Neural cell (in vitro differentiated cells): ENCODE measurements at regions not wholly inside any gene's neighbourhood (a gene's known extent, or its start where the extent isn't known, plus 50 kb on each side); places are given as distances from the start of the nearest gene placed in this dataset.
"Not testable (repeated sequence)": the region's sequence is repeated elsewhere in the genome, so short reads cannot be mapped to it uniquely, and the experiment has no call there.

Experiments used
- H2AFZ ChIP-seq: fragments of 200-600, 300-800 bp; sonication (generic), shearing (Covaris generic); 2 replicates; pipeline ENCODE4 v1.6.0; 2014; ENCODE audit warnings: low read depth, mild to moderate bottlenecking, antibody characterized with exemption, low read length, moderate library complexity
- H3F3A ChIP-seq: fragments of 200-600 bp; shearing (Covaris generic); 2 replicates; pipeline ENCODE4 v1.6.1; 2016; ENCODE audit warnings: mild to moderate bottlenecking, moderate library complexity, mixed read lengths, antibody characterized with exemption, low read length; ENCODE audit not compliant: insufficient read depth, poor library complexity, severe bottlenecking
- H3K27ac ChIP-seq: fragments of 200-600, 300-800 bp; sonication (generic), shearing (Covaris generic); 2 replicates; pipeline ENCODE4 v1.5.1; 2014; ENCODE audit warnings: mild to moderate bottlenecking, low read length, moderate library complexity
- H3K27me3 ChIP-seq: fragments of 300-800, 200-600 bp; sonication (generic), shearing (Covaris generic); 2 replicates; pipeline ENCODE4 v1.6.0; 2014; ENCODE audit warnings: mild to moderate bottlenecking, low read depth, low read length, moderate library complexity; ENCODE audit not compliant: insufficient read depth
- H3K36me3 ChIP-seq: fragments of 300-800, 200-600 bp; sonication (generic), shearing (Covaris generic); 2 replicates; pipeline ENCODE4 v1.5.1; 2014; ENCODE audit warnings: mild to moderate bottlenecking, antibody characterized with exemption, low read length, moderate library complexity; ENCODE audit not compliant: insufficient read depth
- H3K4me2 ChIP-seq: fragments of 300-800, 200-600 bp; sonication (generic), shearing (Covaris generic); 2 replicates; pipeline ENCODE4 v1.6.0; 2014; ENCODE audit warnings: mild to moderate bottlenecking, low read length
- H3K4me3 ChIP-seq: fragments of 300-800, 200-600 bp; sonication (generic), shearing (Covaris generic); 2 replicates; pipeline ENCODE4 v1.5.1; 2014; ENCODE audit warnings: mild to moderate bottlenecking, low read length, moderate library complexity
- H3K79me2 ChIP-seq: fragments of 200-600 bp; shearing (Covaris generic); replicated peaks from 2 replicates; pipeline ENCODE4 v1.6.0; 2014; ENCODE audit warnings: mild to moderate bottlenecking, low read length, moderate library complexity; ENCODE audit not compliant: insufficient read depth
- H3K9ac ChIP-seq: fragments of 300-800, 200-600 bp; sonication (generic), shearing (Covaris generic); 2 replicates; pipeline ENCODE4 v1.6.1; 2016; ENCODE audit warnings: mild to moderate bottlenecking, low read length, mixed read lengths
- H3K9me2 ChIP-seq: fragments of 200-600 bp; shearing (Covaris generic); 2 replicates; pipeline ENCODE4 v1.6.1; 2016; ENCODE audit warnings: mild to moderate bottlenecking, low read length, mixed read lengths; ENCODE audit not compliant: insufficient read depth
- H3K9me3 ChIP-seq: fragments of 200-600, 300-800 bp; sonication (generic), shearing (Covaris generic); 2 replicates; pipeline ENCODE4 v1.6.1; 2016; ENCODE audit warnings: mild to moderate bottlenecking, mixed run types, low read length, moderate library complexity, mixed read lengths
- H4K20me1 ChIP-seq: fragments of 200-600 bp; shearing (Covaris generic); 2 replicates; pipeline ENCODE4 v1.6.1; 2016; ENCODE audit warnings: mild to moderate bottlenecking, mixed run types; ENCODE audit not compliant: insufficient read depth
- CTCF ChIP-seq: fragments of 450-650 bp; IDR thresholded peaks from 2 replicates; pipeline ENCODE4 v1.5.1; 2014; ENCODE audit warnings: antibody characterized with exemption, mild to moderate bottlenecking, moderate library complexity; ENCODE audit not compliant: poor library complexity, severe bottlenecking
- EP300 ChIP-seq: fragments of 450-650 bp; conservative IDR thresholded peaks from 2 replicates; pipeline ENCODE4 v1.6.1; 2014; ENCODE audit warnings: antibody characterized with exemption, mild to moderate bottlenecking, moderate library complexity; ENCODE audit not compliant: poor library complexity, severe bottlenecking
- EZH2 ChIP-seq: fragments of 200-600, 300-800 bp; shearing (Covaris generic), sonication (generic); IDR thresholded peaks from 2 replicates; pipeline ENCODE4 v1.6.1; 2014; ENCODE audit warnings: antibody characterized with exemption, low read length, borderline replicate concordance, mild to moderate bottlenecking; ENCODE audit not compliant: insufficient read depth, poor library complexity, severe bottlenecking
- MXI1 ChIP-seq: fragments of 450-650 bp; conservative IDR thresholded peaks from 2 replicates; pipeline ENCODE4 v1.6.1; 2014; ENCODE audit warnings: antibody characterized with exemption, mild to moderate bottlenecking; ENCODE audit not compliant: poor library complexity, severe bottlenecking
- POLR2AphosphoS5 ChIP-seq: IDR thresholded peaks from 2 replicates; pipeline ENCODE4 v1.6.1; 2012
- RAD21 ChIP-seq: fragments of 450-650 bp; conservative IDR thresholded peaks from 2 replicates; pipeline ENCODE4 v1.6.1; 2014; ENCODE audit warnings: antibody characterized with exemption, mild to moderate bottlenecking, moderate library complexity
- REST ChIP-seq: IDR thresholded peaks from 2 replicates; pipeline ENCODE4 v1.6.1; 2012; ENCODE audit warnings: borderline replicate concordance
- SMC3 ChIP-seq: fragments of 450-650 bp; conservative IDR thresholded peaks from 2 replicates; pipeline ENCODE4 v1.6.1; 2014; ENCODE audit warnings: antibody characterized with exemption, mild to moderate bottlenecking, moderate library complexity; ENCODE audit not compliant: poor library complexity
- TAF1 ChIP-seq: IDR thresholded peaks from 2 replicates; pipeline ENCODE4 v1.6.1; 2012; ENCODE audit warnings: low read depth

- H3K9me2 ChIP-seq, H4K20me1 ChIP-seq, H3K36me3 ChIP-seq, H3K4me3 ChIP-seq, H2AFZ ChIP-seq, H3K9ac ChIP-seq, H3F3A ChIP-seq, H3K79me2 ChIP-seq, H3K4me2 ChIP-seq, H3K9me3 ChIP-seq, H3K27me3 ChIP-seq, H3K27ac ChIP-seq: not testable (repeated sequence)
Measured at GRCh38 chr9:94492125-94492524, 62.8 kb upstream of the PCAT7 start.

- Histone ChIP-seq H3K27ac (no peak overlapping the region), H3F3A (no peaks in the 10 kb centered on the region), H3K9me3 (no peaks in the 10 kb centered on the region), H3K79me2 (no peaks in the 10 kb centered on the region), H3K4me2 (no peak overlapping the region), H3K9me2 (no peaks in the 10 kb centered on the region), H3K36me3 (no peaks in the 10 kb centered on the region), H2AFZ (no peak overlapping the region), H3K4me3 (no peak overlapping the region), H3K9ac (no peak overlapping the region), H4K20me1 (no peaks in the 10 kb centered on the region), H3K27me3 (no peaks in the 10 kb centered on the region)
- TF ChIP-seq MXI1 (no peak), RAD21 (no peak), EP300 (no peak), SMC3 (no peak), REST (no peak), POLR2AphosphoS5 (no peak), CTCF (no peak), EZH2 (no peak), TAF1 (no peak)
Measured at GRCh38 chr9:94498801-94499453, 56.0 kb upstream of the PCAT7 start.

GRCh38 chr9:94504358-94504757 is 50.5 kb upstream of the PCAT7 start:
- no peak overlapping the region for H3K27ac ChIP-seq
- H3K9ac ChIP-seq, result no peak overlapping the region
- H3K4me3 ChIP-seq, result no peak overlapping the region
- TF ChIP-seq SMC3, result no peak
- no peak for TF ChIP-seq CTCF
- no peak for TF ChIP-seq EP300
- no peak for TF ChIP-seq REST
- TF ChIP-seq RAD21, result no peak
- no peak for TF ChIP-seq POLR2AphosphoS5
- no peak for TF ChIP-seq MXI1
- TF ChIP-seq TAF1, result no peak
- H3K9me2 ChIP-seq, result no peaks in the 10 kb centered on the region
- H3F3A ChIP-seq, result no peaks in the 10 kb centered on the region
- H3K27me3 ChIP-seq, result no peaks in the 10 kb centered on the region
- H3K4me2 ChIP-seq, result no peak overlapping the region
- no peaks in the 10 kb centered on the region for H3K9me3 ChIP-seq
- no peaks in the 10 kb centered on the region for H3K36me3 ChIP-seq
- no peaks in the 10 kb centered on the region for H4K20me1 ChIP-seq
- H2AFZ ChIP-seq, result no peak overlapping the region
- H3K79me2 ChIP-seq, result no peaks in the 10 kb centered on the region
